Nephron progenitor cell (in vitro differentiated cells): ENCODE measurements at regions not wholly inside any gene's neighbourhood (a gene's known extent, or its start where the extent isn't known, plus 50 kb on each side); places are given as distances from the start of the nearest gene placed in this dataset.

Experiments used
- DNase-seq: peaks from one replicate; pipeline ENCODE4 v3.0.0; 2021
- H3K27ac Mint-ChIP-seq: 2 replicates; pipeline ENCODE4 v1.8.0; 2021; ENCODE audit warnings: mild to moderate bottlenecking, moderate library complexity, mixed read lengths
- H3K27me3 Mint-ChIP-seq: 2 replicates; pipeline ENCODE4 v1.8.0; 2021; ENCODE audit warnings: mild to moderate bottlenecking, low read depth, mixed read lengths; ENCODE audit not compliant: poor library complexity
- H3K36me3 Mint-ChIP-seq: 2 replicates; pipeline ENCODE4 v1.8.0; 2021; ENCODE audit warnings: low read depth, mixed read lengths
- H3K4me1 Mint-ChIP-seq: 2 replicates; pipeline ENCODE4 v1.8.0; 2021; ENCODE audit warnings: mixed read lengths
- H3K4me3 Mint-ChIP-seq: 2 replicates; pipeline ENCODE4 v1.8.0; 2021; ENCODE audit warnings: mild to moderate bottlenecking, moderate library complexity, mixed read lengths
- H3K9me3 Mint-ChIP-seq: 2 replicates; pipeline ENCODE4 v1.8.0; 2021; ENCODE audit warnings: mild to moderate bottlenecking, moderate library complexity, mixed read lengths
- TF ChIP-seq, protein P1 (sequence below): fragments of 200-600 bp; sonication (generic); IDR thresholded peaks from 2 replicates; pipeline ENCODE4 v1.5.0; 2021; ENCODE audit warnings: antibody characterized with exemption

DNA sequence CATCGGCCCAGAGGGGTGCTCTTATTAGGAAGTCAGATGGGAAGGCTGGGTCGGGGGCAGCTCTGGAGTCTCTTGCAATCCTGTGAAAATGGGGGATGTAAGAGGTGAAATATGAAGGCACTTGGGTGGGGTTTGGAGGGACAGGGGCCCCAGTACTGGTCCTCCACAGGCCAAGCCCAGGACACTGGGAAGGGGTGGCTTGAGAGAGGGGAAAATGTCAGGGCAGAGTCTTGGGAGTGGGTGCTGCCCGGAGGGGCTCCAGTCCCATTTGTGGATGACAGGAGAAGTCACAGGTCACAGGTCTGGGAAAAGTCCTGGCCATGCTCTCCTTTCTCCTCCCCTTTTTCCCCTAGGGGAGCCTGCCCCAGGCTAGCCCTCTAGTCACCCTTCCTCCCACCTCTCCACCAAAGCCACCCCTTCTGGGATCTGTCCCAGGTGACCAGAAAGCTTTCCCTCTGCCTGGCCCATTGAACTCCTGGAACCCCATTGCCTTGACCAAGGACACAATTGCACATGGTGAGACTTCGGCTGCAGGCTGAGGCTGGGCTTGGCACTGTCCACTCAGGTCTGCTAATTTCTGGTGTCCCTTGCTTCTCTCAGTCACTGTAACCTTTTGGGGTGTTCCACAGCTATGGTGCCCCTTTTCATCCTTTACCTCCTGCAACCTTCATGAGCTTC is 1465.0 kb downstream of the TBC1D22A start:
- no peak overlapping the region for H3K4me3 Mint-ChIP-seq
- peaks cover 8% of the 10 kb centered on the region for H3K36me3 Mint-ChIP-seq
- peaks cover 22% of the 10 kb centered on the region for H3K9me3 Mint-ChIP-seq
- TF ChIP-seq, protein P1, sequence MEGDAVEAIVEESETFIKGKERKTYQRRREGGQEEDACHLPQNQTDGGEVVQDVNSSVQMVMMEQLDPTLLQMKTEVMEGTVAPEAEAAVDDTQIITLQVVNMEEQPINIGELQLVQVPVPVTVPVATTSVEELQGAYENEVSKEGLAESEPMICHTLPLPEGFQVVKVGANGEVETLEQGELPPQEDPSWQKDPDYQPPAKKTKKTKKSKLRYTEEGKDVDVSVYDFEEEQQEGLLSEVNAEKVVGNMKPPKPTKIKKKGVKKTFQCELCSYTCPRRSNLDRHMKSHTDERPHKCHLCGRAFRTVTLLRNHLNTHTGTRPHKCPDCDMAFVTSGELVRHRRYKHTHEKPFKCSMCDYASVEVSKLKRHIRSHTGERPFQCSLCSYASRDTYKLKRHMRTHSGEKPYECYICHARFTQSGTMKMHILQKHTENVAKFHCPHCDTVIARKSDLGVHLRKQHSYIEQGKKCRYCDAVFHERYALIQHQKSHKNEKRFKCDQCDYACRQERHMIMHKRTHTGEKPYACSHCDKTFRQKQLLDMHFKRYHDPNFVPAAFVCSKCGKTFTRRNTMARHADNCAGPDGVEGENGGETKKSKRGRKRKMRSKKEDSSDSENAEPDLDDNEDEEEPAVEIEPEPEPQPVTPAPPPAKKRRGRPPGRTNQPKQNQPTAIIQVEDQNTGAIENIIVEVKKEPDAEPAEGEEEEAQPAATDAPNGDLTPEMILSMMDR, result no peak
- no peak overlapping the region for H3K27ac Mint-ChIP-seq
- H3K27me3 Mint-ChIP-seq, result peaks cover 5% of the 10 kb centered on the region
- no peaks in the 10 kb centered on the region for H3K4me1 Mint-ChIP-seq
- DNase-seq, result no peak

DNA sequence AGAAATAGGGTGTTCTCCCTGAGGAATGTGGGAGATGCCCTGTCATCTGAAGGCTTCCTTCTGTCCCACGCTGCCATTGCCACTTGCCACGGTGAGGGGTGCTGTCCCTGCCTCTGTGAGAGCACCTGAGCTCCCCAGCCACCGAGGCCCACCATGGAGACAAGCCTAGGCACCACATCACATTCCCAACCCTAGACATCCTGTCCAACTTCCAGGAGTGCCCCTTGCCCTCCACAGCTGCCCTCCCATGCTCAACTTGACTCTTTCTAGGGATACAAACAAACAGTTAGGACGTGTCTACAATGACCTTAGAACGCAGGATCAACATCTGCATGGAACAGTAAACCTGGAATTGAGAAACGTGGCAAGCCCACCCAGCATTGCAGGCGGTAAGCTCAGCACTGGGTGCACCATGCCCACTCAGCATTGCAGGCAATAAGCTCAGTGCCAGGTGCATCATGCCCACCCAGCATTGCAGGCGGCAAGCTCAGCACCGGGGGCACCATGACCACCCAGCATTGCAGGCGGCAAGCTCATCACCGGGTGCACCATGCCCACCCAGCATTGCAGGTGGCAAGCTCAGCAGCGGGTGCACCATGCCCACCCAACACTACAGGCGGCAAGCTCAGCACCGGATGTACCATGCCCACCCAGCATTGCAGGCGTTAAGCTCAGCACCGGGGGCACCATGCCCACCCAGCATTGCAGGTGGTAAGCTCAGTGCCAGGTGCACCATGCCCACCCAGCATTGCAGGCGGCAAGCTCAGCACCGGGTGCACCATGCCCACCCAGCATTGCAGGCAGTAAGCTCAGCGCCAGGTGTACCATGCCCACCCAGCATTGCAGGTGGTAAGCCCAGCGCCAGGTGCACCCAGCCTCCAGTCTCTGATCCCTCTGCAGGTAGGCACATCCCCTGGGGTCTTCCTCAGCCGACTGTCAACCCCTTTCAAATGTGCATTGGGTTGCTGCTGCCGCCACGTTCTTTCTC is 1463.9 kb downstream of the TBC1D22A start:
- peaks cover 8% of the 10 kb centered on the region for H3K27me3 Mint-ChIP-seq
- DNase-seq, result no peak
- no peak overlapping the region for H3K27ac Mint-ChIP-seq
- TF ChIP-seq, protein P1, result no peak
- H3K4me1 Mint-ChIP-seq, result no peaks in the 10 kb centered on the region
- peaks cover 14% of the 10 kb centered on the region for H3K9me3 Mint-ChIP-seq
- no peaks in the 10 kb centered on the region for H3K36me3 Mint-ChIP-seq
- H3K4me3 Mint-ChIP-seq, result no peak overlapping the region

DNA sequence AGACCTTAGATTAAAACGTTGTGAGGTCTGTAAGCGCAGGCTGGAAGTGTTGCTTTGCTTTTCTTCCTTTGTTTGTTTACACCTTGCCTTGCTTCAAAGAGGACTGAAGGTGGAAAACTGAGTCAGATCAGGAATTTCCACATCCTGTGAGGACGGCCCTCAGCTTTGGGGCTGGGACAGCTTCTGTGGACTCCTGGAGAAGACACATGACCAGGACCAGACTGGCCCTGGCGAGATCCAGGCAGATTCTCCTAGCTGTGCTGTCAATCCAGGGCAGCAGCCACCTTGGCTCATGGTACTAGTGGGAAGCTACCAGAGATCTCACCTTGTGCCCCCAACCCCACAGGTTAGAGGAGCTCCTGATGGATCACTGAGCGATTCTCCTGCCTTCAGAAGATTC is 1461.9 kb downstream of the TBC1D22A start:
- no peaks in the 10 kb centered on the region for H3K4me1 Mint-ChIP-seq
- no peaks in the 10 kb centered on the region for H3K36me3 Mint-ChIP-seq
- H3K27me3 Mint-ChIP-seq, result peaks cover 10% of the 10 kb centered on the region
- H3K4me3 Mint-ChIP-seq, result no peak overlapping the region
- TF ChIP-seq, protein P1, result no peak
- no peak for DNase-seq
- H3K27ac Mint-ChIP-seq, result no peak overlapping the region
- H3K9me3 Mint-ChIP-seq, result peaks cover 3% of the 10 kb centered on the region

DNA sequence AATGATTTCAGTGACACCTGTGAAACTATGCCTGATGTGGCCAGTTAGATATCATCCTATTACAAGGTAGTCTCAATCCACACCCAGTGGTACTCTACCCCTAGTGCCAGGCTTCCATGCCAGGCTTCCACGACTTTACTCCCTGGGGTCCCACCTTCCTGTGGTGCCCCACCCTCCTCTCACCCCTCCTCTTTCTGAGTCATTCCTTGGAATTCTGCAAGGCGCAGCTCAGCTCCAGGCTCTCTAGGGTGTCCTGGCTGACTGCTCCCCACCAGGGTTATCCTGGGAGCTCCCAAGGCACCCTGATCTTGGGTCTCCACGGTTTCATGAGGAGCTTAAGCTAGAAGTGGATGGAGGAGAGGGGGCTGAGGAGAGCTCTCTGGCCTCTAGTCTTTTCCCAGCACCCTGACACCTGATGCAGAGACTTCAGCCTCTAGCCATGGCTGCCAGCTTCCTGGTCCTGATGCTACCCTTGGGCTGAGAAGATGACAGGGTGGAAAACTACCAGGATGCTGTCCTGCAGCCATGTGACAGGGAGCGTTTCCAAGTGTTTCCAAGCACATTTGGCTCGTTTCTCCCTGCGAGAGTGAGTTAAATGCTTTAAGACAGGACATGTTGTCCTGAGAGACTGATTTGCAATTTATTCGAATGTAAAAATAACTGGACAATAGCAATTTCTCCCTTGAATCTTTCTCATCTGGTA is 1461.2 kb downstream of the TBC1D22A start:
- TF ChIP-seq, protein P1, result no peak
- Mint-ChIP-seq H3K4me1 (no peaks in the 10 kb centered on the region), H3K27ac (no peak overlapping the region), H3K36me3 (no peaks in the 10 kb centered on the region), H3K27me3 (peaks cover 11% of the 10 kb centered on the region), H3K4me3 (no peak overlapping the region), H3K9me3 (peaks cover 3% of the 10 kb centered on the region)
- no peak for DNase-seq

DNA sequence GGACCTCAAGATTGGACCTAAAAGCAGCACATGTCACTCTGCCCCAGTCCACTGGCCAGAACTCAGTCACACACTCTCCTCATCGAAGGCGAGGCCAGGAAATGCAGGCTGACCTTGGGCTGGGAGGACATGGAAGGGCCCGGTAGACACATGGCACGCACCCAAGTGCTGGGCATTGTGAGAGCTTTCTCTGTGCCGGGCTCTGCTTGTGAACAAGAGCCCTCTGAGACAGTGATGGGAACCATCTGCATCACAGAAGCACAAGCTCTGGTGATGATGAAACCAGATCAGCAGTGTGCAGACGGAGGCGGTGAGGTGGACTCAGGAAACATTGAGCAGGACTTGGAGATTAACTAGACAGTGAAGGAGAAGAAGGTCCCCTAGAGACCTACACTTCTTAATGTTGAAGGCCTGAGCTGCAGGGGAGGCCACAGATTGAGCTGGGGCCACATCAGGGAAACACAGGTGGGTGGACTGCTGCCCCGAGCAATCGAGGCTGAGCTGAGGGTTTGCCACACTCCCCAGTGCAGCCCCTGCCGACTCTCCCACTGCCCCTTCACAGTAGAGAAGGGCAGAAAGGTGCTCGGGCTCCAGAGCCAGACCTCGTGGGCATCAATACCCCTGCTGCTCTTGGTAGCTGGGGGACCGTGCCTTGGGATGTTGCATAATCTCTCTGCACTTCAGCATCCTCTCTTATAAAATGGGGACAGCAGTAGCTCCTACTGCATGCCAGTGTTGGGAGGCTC is 1460.5 kb downstream of the TBC1D22A start:
- no peaks in the 10 kb centered on the region for H3K4me1 Mint-ChIP-seq
- peaks cover 13% of the 10 kb centered on the region for H3K27me3 Mint-ChIP-seq
- TF ChIP-seq, protein P1, result no peak
- no peak for DNase-seq
- peaks cover 3% of the 10 kb centered on the region for H3K9me3 Mint-ChIP-seq
- H3K4me3 Mint-ChIP-seq, result no peak overlapping the region
- no peak overlapping the region for H3K27ac Mint-ChIP-seq
- H3K36me3 Mint-ChIP-seq, result no peaks in the 10 kb centered on the region
